ENCODE measurements at regions not wholly inside any gene's neighbourhood (a gene's known extent, or its start where the extent isn't known, plus 50 kb on each side); places are given as distances from the start of the nearest gene placed in this dataset.
A peak's percentile ranks its signal among the peaks of the same experiment; 100 is the strongest.

DNA sequence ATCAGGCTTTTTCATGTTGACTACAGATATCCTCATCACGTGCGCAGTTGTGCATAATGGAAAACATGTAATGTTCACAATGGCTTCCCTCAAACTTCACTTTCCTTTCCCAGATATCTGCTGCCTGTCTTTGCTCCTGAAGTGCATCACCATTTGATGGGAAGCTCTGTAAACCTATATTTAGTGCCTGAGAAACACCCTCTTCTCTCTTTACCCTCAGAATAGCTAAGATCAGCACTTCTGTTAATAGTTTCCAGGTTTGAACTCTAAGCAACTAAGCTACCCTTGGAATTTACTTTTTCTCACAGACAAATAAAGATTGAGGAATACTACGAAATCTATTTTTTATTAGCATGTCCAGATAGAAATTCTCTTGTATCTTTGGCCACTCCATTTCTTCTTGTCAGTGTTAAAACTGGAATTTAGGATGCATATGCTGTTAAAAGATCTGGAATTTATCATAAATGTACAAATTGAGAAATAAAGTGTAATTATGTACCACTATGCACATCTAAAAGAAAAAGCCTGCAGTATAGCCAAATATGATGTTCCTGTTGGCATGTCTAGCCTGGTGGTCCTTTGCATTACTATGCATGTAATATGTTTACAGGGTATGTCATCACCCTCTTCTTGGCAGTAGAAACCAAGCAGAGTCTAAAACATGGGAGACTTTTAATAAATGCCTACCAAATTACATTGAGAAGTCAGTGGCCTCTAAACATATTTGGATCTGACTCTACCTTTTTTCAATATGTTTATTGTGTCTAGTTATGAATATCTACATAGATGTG lies 278.7 kb downstream of the FIGN start:
- DNase-seq: no peak

GRCh38 chr2:163455815-163456214 lies 280.0 kb downstream of the FIGN start:
- DNase-seq: no peak

DNA sequence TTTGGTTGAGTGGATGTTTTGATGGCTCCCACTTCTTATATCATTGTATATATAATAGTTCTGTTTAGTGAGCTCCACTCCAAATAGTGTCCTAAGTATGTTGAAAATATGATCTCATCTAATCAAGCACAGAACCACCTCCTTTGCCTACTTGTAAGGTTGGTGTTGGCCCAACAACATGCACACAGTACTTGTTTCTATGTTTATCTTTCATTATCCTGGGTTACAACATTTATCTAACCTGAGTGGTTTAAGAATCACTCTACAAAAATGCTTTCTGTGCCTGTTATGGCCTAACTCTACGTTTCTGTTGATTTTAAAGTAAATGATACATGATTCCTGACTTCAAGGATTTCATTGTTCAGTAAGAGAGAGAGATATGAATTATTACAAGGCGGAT lies 281.9 kb downstream of the FIGN start:
- DNase-seq: no peak

DNA sequence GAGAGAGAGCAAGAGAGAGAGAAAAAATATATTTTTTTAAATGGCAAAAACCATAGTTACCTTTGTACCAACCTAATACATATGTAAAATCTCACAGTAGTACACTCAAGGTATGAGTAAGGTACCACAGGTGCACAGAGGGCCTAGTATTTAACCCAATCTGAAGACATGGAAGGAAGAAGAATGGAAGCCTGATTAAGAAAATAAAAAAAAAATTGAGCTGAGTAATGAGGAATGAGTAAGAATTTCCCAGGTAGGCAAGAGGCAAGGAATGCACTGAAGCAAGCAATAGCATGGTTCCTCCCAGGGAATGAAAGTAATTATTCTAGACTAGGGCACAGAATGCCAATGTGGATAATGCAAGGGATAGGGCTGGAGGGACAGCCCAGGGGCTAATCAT lies 294.2 kb downstream of the FIGN start:
- no peak for DNase-seq

- no peak for DNase-seq
Observed at GRCh38 chr2:163436963-163437362, 298.8 kb downstream of the FIGN start.

DNA sequence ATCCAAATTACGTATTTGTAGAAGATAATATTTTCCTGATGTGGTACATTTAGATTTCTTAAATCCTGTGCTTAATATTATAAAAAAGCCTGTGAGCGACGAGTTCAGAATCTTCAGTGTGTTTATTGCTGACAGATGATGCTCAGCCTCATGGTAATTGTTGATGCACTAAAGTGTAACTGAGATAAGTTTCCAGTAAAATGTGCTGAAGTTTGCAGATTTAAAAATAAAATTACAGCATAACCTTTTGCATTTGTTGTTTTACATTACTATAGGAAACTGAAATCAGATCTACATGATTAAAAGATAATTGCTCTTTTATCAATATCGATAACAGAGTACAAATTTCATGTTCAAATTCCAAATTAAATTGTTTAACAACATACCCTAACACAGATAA lies 307.6 kb downstream of the FIGN start:
- no peak for DNase-seq

GRCh38 chr2:163420604-163421003 lies 315.2 kb downstream of the FIGN start:
- no peak for DNase-seq

GRCh38 chr2:163419000-163419830 lies 316.6 kb downstream of the FIGN start:
- DNase-seq: peak; percentile 3

- no peak for DNase-seq
Observed at GRCh38 chr2:163417596-163418337, 318.0 kb downstream of the FIGN start.

- no peak for DNase-seq
Observed at GRCh38 chr2:163414121-163414520, 321.7 kb downstream of the FIGN start.

- peak; percentile 31 for DNase-seq
Observed at GRCh38 chr2:163407296-163407695, 328.5 kb downstream of the FIGN start.

DNA sequence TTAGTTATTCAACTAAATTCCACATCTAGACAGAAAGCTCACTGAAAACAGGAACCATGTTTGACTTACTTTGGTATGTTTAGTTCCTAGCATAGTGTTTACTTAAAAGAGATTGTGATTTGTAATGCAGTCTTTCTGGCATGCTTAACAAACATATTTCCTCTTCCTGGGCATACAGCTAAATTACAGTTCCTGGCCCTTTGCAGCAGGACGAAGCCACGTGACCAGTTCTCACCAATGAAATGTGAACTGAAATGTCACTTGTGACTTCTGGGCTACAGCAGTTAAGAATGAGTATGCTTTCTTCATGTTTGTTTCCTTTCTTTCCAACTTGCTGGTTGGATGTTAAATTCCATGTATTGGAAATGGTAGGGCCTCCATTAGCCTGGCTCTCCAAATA lies 330.5 kb downstream of the FIGN start:
- no peak for DNase-seq

- DNase-seq: peak; percentile 45
Observed at GRCh38 chr2:163401481-163401880, 334.3 kb downstream of the FIGN start.

DNA sequence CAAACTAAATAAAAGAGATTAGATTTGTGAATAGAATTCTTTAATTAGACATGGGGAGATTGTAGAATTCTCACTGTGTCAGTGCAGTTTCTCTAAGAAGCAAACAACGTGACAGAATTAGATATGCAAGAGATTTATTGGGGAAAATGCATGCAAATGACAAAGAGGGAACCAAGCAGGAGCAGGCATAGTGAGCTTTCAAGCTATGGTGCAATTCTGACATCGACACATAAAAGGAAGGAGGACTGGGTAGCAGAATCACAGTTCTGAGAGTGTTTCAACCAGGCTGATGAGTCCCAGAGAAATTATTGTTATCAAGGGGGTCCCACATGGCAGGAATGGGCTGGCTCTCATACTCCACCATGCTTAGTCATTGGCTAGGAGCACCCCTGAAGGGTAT lies 338.4 kb downstream of the FIGN start:
- no peak for DNase-seq

DNA sequence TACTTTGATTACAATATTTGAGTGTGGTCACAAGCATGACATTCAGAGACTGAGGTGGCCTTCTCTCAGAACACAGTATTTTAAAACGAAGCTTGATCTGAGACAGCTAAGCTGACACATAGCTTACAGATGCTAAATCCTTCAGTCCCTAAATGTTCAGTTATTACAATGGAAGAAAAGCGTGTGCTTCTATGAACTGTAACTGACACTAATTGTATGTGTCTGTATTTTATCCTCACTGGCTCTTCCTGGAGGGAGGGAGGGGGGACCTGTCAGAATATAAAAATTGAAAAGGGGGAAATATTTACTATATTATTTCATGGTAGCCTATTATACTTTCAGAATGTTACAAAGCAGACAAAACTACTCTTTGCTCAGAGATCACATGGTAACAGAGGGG lies 340.2 kb downstream of the FIGN start:
- no peak for DNase-seq

GRCh38 chr2:163389838-163390237 lies 346.0 kb downstream of the FIGN start:
- no peak for DNase-seq

DNA sequence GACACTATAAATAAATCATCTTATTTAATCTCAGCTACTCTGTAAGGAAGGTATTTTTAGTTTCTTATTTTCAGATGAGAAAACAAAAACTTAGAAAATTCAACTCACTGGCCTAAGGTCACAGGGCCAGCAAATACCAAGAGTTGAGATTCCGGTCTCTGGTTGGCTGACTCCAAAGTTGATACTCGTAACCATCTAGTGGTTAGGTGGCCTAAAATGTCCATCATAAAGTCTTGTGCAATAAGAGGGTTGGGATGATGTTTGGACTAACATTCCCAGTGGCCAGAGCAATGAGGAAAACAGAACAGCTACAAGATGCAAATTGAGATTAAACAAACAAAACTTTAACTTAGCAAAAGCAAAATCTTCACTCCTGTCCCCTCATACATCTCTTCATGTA lies 360.3 kb downstream of the FIGN start:
- DNase-seq: no peak

- DNase-seq: no peak
Observed at GRCh38 chr2:163375070-163375469, 360.7 kb downstream of the FIGN start.

DNA sequence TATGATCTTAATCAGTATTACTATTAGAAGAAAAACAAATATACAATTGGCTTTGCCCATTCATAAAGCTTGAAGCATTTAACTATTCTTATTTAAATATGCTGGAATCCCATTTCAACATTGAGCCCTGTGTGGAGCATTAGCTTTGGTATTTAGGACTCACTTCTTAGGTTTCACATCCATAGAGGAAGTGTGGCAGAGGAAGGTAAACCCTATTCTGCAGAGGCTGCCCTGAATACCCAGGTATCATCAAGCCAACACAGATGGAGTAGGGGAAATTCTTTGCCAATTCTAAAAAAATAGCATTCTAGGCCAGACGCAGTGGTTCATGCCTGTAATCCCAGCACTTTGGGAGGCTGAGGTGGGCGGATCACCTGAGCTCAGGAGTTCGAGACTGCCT lies 361.5 kb downstream of the FIGN start:
- DNase-seq: no peak

DNA sequence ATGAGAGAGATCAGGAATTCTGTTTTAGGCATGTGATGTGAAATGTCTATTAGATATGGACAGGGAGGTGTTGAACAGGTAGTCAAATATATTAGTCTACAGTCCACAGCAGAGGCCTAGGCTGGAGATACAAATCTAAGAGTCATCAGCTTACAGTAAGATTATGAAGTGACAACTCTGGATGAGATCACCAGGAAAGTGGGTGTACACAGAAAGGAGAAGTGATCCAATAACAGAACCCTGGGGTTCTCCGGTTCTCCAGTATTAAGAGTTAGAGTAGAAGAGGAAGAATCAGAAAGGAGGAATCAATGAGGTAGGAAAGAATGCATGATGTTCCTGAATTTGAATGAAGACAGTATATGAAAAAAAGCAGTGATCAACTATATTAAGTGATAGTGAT lies 362.3 kb downstream of the FIGN start:
- no peak for DNase-seq

- no peak for DNase-seq
Observed at GRCh38 chr2:163370169-163370886, 365.5 kb downstream of the FIGN start.

DNA sequence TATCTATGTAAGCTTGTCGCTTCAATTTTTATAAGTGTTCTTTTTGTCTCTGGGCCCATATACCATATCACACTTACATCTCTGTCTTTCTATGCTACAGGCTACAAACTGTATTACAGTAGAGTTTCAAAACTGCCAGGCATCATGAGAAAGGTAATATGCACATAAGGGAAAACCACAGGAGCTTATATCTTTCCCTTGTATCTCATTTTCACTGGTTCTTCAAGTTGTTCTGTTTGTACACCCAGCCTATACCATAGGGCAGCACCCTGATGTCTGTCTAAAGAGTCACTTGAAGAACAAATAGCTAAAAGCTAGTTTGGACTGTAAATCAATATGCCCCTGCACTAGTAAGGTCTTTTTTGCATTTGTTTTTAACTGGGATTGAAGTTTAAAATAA lies 366.7 kb downstream of the FIGN start:
- no peak for DNase-seq

GRCh38 chr2:163368655-163369054 lies 367.2 kb downstream of the FIGN start:
- DNase-seq: no peak

All from fibroblast of skin of right quadriceps (primary cell).